ENCODE measurements at regions not wholly inside any gene's neighbourhood (a gene's known extent, or its start where the extent isn't known, plus 50 kb on each side); places are given as distances from the start of the nearest gene placed in this dataset.

GRCh38 chr6:9252799-9253198, 817.5 kb upstream of the SLC35B3 start:
- Histone ChIP-seq H3K9ac (ENCODE audit: insufficient read depth, low read length, poor library complexity, severe bottlenecking) (no peak overlapping the region), H3K4me1 (ENCODE audit: control insufficient read depth in 1 of 2, insufficient read depth in 2 of 2, low read length in 2 of 2) (no peaks in the 10 kb centered on the region), H3K27ac (ENCODE audit: low read depth in 1 of 2, low read length in 2 of 2) (no peak overlapping the region), H4K20me1 (ENCODE audit: insufficient read depth, low read length) (no peaks in the 10 kb centered on the region), H3K4me2 (replicated peaks; ENCODE audit: extremely low read depth, low read length, poor library complexity, severe bottlenecking) (no peak overlapping the region), H3K9me3 (replicated peaks in 1 of 2; ENCODE audit: control insufficient read depth in 1 of 2, insufficient read depth in 1 of 2, low read length in 2 of 2) (no peaks in the 10 kb centered on the region), H2AFZ (ENCODE audit: insufficient read depth, low read depth, low read length, poor library complexity, severe bottlenecking) (no peak overlapping the region), H3K4me3 (replicated peaks in 1 of 3; ENCODE audit: low read depth in 2 of 3, low read length in 3 of 3) (no peak overlapping the region), H3K79me2 (ENCODE audit: insufficient read depth, low read length) (no peaks in the 10 kb centered on the region), H3K36me3 (replicated peaks in 1 of 2; ENCODE audit: control insufficient read depth in 1 of 2, insufficient read depth in 2 of 2, low read length in 2 of 2) (no peaks in the 10 kb centered on the region), H3K27me3 (ENCODE audit: control insufficient read depth in 2 of 2, insufficient read depth in 2 of 2, low read length in 2 of 2) (no peaks in the 10 kb centered on the region)
- TF ChIP-seq, protein P1, sequence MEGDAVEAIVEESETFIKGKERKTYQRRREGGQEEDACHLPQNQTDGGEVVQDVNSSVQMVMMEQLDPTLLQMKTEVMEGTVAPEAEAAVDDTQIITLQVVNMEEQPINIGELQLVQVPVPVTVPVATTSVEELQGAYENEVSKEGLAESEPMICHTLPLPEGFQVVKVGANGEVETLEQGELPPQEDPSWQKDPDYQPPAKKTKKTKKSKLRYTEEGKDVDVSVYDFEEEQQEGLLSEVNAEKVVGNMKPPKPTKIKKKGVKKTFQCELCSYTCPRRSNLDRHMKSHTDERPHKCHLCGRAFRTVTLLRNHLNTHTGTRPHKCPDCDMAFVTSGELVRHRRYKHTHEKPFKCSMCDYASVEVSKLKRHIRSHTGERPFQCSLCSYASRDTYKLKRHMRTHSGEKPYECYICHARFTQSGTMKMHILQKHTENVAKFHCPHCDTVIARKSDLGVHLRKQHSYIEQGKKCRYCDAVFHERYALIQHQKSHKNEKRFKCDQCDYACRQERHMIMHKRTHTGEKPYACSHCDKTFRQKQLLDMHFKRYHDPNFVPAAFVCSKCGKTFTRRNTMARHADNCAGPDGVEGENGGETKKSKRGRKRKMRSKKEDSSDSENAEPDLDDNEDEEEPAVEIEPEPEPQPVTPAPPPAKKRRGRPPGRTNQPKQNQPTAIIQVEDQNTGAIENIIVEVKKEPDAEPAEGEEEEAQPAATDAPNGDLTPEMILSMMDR (IDR thresholded peaks at IDR 0.05) = no peak
- H3K27ac Mint-ChIP-seq = no peak overlapping the region
- intact Hi-C loops (cut with micrococcal nuclease) = no loop called here
- H3K4me3 Mint-ChIP-seq = no peak overlapping the region
- peaks cover 0 to 3% (median 0%) of the 10 kb centered on the region in 3 donors for H3K27me3 Mint-ChIP-seq (ENCODE audit: low read depth in 3 of 3)
- peaks cover 0 to 2% (median 0%) of the 10 kb centered on the region in 7 donors for H3K9me3 Mint-ChIP-seq
- DNase-seq = no peak
- H3K4me1 Mint-ChIP-seq = no peaks in the 10 kb centered on the region
- WGBS (ENCODE audit: insufficient coverage) = 94% methylated on average over 2 of the region's 4 CpGs
- H3K36me3 Mint-ChIP-seq = no peaks in the 10 kb centered on the region

DNA sequence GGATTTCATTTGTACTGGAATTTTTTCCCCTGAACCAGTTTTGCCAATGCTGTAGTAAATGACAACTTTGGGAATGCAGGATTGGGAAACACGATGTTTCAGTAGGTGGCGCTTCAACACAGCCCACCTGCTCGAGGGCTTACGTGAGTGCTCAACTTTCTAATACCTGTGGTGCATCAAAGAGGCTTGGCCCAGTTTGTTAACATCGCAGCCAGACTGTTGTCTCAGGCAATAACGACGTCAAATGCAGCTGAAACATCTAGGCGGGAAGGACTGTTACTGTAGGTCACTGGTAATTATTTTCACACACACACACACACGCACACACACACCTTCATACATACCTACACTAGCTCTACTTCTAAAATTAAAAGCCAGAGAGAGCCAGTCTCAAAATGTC, 815.5 kb upstream of the SLC35B3 start:
- Histone ChIP-seq H3K79me2 (ENCODE audit: insufficient read depth, low read length) (no peaks in the 10 kb centered on the region), H3K9ac (ENCODE audit: insufficient read depth, low read length, poor library complexity, severe bottlenecking) (no peak overlapping the region), H3K4me2 (replicated peaks; ENCODE audit: extremely low read depth, low read length, poor library complexity, severe bottlenecking) (no peak overlapping the region), H3K27ac (ENCODE audit: low read depth in 1 of 2, low read length in 2 of 2) (no peak overlapping the region), H3K27me3 (ENCODE audit: control insufficient read depth in 2 of 2, insufficient read depth in 2 of 2, low read length in 2 of 2) (no peaks in the 10 kb centered on the region), H3K9me3 (replicated peaks in 1 of 2; ENCODE audit: control insufficient read depth in 1 of 2, insufficient read depth in 1 of 2, low read length in 2 of 2) (no peaks in the 10 kb centered on the region), H3K4me3 (replicated peaks in 1 of 3; ENCODE audit: low read depth in 2 of 3, low read length in 3 of 3) (no peak overlapping the region), H3K4me1 (ENCODE audit: control insufficient read depth in 1 of 2, insufficient read depth in 2 of 2, low read length in 2 of 2) (no peaks in the 10 kb centered on the region), H3K36me3 (replicated peaks in 1 of 2; ENCODE audit: control insufficient read depth in 1 of 2, insufficient read depth in 2 of 2, low read length in 2 of 2) (no peaks in the 10 kb centered on the region), H2AFZ (ENCODE audit: insufficient read depth, low read depth, low read length, poor library complexity, severe bottlenecking) (no peak overlapping the region), H4K20me1 (ENCODE audit: insufficient read depth, low read length) (no peaks in the 10 kb centered on the region)
- H3K4me1 Mint-ChIP-seq = no peaks in the 10 kb centered on the region
- intact Hi-C loops (cut with micrococcal nuclease) = no loop called here
- WGBS (ENCODE audit: insufficient coverage) = 12% methylated on average over 7 of the region's 9 CpGs
- H3K9me3 Mint-ChIP-seq = peaks cover 0 to 2% (median 0%) of the 10 kb centered on the region in 7 donors
- TF ChIP-seq, protein P1 (IDR thresholded peaks at IDR 0.05) = no peak
- no peak for DNase-seq
- H3K27ac Mint-ChIP-seq = no peak overlapping the region
- H3K36me3 Mint-ChIP-seq = no peaks in the 10 kb centered on the region
- peaks cover 0 to 3% (median 0%) of the 10 kb centered on the region in 3 donors for H3K27me3 Mint-ChIP-seq (ENCODE audit: low read depth in 3 of 3)
- no peak overlapping the region for H3K4me3 Mint-ChIP-seq
